IgD-negative memory B cell (primary cell): ENCODE measurements at regions not wholly inside any gene's neighbourhood (a gene's known extent, or its start where the extent isn't known, plus 50 kb on each side); places are given as distances from the start of the nearest gene placed in this dataset.
"Not testable (repeated sequence)": the region's sequence is repeated elsewhere in the genome, so short reads cannot be mapped to it uniquely, and the experiment has no call there.

ENCODE experiments used
- H3K27ac Mint-ChIP-seq, 3 donors: one replicate each; pipeline ENCODE4 v1.8.0; 2020 to 2022; ENCODE audit warnings: mild to moderate bottlenecking in 3 of 3, mixed read lengths in 3 of 3, moderate library complexity in 1 of 3
- H3K27me3 Mint-ChIP-seq: one replicate; pipeline ENCODE4 v1.8.0; 2021; ENCODE audit warnings: mixed read lengths
- H3K36me3 Mint-ChIP-seq: one replicate; pipeline ENCODE4 v1.8.0; 2020; ENCODE audit warnings: mild to moderate bottlenecking, mixed read lengths
- H3K4me1 Mint-ChIP-seq, 3 donors: one replicate each; pipeline ENCODE4 v1.8.0; 2020 to 2022; ENCODE audit warnings: mixed read lengths in 3 of 3, mild to moderate bottlenecking in 1 of 3
- H3K4me3 Mint-ChIP-seq, 4 donors: one replicate each; pipeline ENCODE4 v1.8.0; 2020 to 2022; ENCODE audit warnings: mild to moderate bottlenecking in 4 of 4, mixed read lengths in 4 of 4, moderate library complexity in 3 of 4
- H3K9me3 Mint-ChIP-seq, 3 donors: one replicate each; pipeline ENCODE4 v1.8.0; 2020 to 2021; ENCODE audit warnings: mixed read lengths in 3 of 3, mild to moderate bottlenecking in 1 of 3

- Mint-ChIP-seq H3K27ac (no peak overlapping the region), H3K4me3 (no peak overlapping the region), H3K36me3 (no peaks in the 10 kb centered on the region), H3K4me1 (no peaks in the 10 kb centered on the region), H3K9me3 (peaks cover 2 to 23% (median 4%) of the 10 kb centered on the region in 3 donors), H3K27me3 (no peaks in the 10 kb centered on the region)
Measured at GRCh38 chr14:27243365-27243764, 645.5 kb upstream of the NOVA1 start.

- H3K36me3 Mint-ChIP-seq = no peaks in the 10 kb centered on the region
- H3K27ac Mint-ChIP-seq = no peak overlapping the region
Measured at GRCh38 chr14:27245947-27246346, 648.1 kb upstream of the NOVA1 start.

GRCh38 chr14:27253966-27254365 lies 656.1 kb upstream of the NOVA1 start:
- Mint-ChIP-seq H3K27me3 (no peaks in the 10 kb centered on the region), H3K4me3 (no peak overlapping the region), H3K36me3 (no peaks in the 10 kb centered on the region), H3K9me3 (peaks cover 2 to 15% (median 8%) of the 10 kb centered on the region in 3 donors), H3K27ac (no peak overlapping the region), H3K4me1 (no peaks in the 10 kb centered on the region)

More at GRCh38 chr14:27245947-27246346, 648.1 kb upstream of the NOVA1 start:
- Mint-ChIP-seq H3K4me1 (no peaks in the 10 kb centered on the region), H3K4me3 (no peak overlapping the region), H3K9me3 (peaks cover 4 to 20% (median 8%) of the 10 kb centered on the region in 3 donors), H3K27me3 (no peaks in the 10 kb centered on the region)

- no peaks in the 10 kb centered on the region for H3K4me1 Mint-ChIP-seq
- H3K27ac Mint-ChIP-seq = no peak overlapping the region
- no peaks in the 10 kb centered on the region for H3K36me3 Mint-ChIP-seq
- no peaks in the 10 kb centered on the region for H3K27me3 Mint-ChIP-seq
- no peak overlapping the region for H3K4me3 Mint-ChIP-seq
- H3K9me3 Mint-ChIP-seq = peaks cover 2 to 13% (median 2%) of the 10 kb centered on the region in 3 donors
Measured at GRCh38 chr14:27256805-27257204, 659.0 kb upstream of the NOVA1 start.

- no peak overlapping the region for H3K27ac Mint-ChIP-seq
- H3K27me3 Mint-ChIP-seq = no peaks in the 10 kb centered on the region
- H3K36me3 Mint-ChIP-seq = no peaks in the 10 kb centered on the region
- no peak overlapping the region for H3K4me3 Mint-ChIP-seq
- peaks cover 0 to 13% (median 5%) of the 10 kb centered on the region in 3 donors for H3K9me3 Mint-ChIP-seq
- no peaks in the 10 kb centered on the region for H3K4me1 Mint-ChIP-seq
Measured at GRCh38 chr14:27267876-27268275, 670.0 kb upstream of the NOVA1 start.

GRCh38 chr14:27270716-27271115 lies 672.9 kb upstream of the NOVA1 start:
- Mint-ChIP-seq H3K4me3 (no peak overlapping the region), H3K27ac (no peak overlapping the region), H3K9me3 (peaks cover 6 to 22% (median 13%) of the 10 kb centered on the region in 3 donors), H3K4me1 (no peaks in the 10 kb centered on the region), H3K36me3 (no peaks in the 10 kb centered on the region), H3K27me3 (no peaks in the 10 kb centered on the region)

- Mint-ChIP-seq H3K36me3 (no peaks in the 10 kb centered on the region), H3K9me3 (peaks cover 6 to 25% (median 17%) of the 10 kb centered on the region in 3 donors), H3K27ac (no peak overlapping the region), H3K4me3 (no peak overlapping the region), H3K27me3 (no peaks in the 10 kb centered on the region), H3K4me1 (no peaks in the 10 kb centered on the region)
Measured at GRCh38 chr14:27278341-27278740, 680.5 kb upstream of the NOVA1 start.

GRCh38 chr14:27305441-27305945 lies 707.7 kb upstream of the NOVA1 start:
- H3K4me1 Mint-ChIP-seq = no peaks in the 10 kb centered on the region
- H3K4me3 Mint-ChIP-seq = no peak overlapping the region
- no peaks in the 10 kb centered on the region for H3K27me3 Mint-ChIP-seq
- H3K36me3 Mint-ChIP-seq = peaks cover 2% of the 10 kb centered on the region
- H3K27ac Mint-ChIP-seq = no peak overlapping the region
- peaks cover 2 to 20% (median 9%) of the 10 kb centered on the region in 3 donors for H3K9me3 Mint-ChIP-seq

GRCh38 chr14:27312730-27313129 lies 714.9 kb upstream of the NOVA1 start:
- not testable (repeated sequence) for H3K4me3 Mint-ChIP-seq, H3K36me3 Mint-ChIP-seq, H3K27me3 Mint-ChIP-seq, H3K27ac Mint-ChIP-seq, H3K4me1 Mint-ChIP-seq
- H3K9me3 Mint-ChIP-seq = peaks cover 0 to 11% (median 5%) of the 10 kb centered on the region in 3 donors

GRCh38 chr14:27314231-27314630 lies 716.4 kb upstream of the NOVA1 start:
- H3K27ac Mint-ChIP-seq = no peak overlapping the region
- H3K27me3 Mint-ChIP-seq = no peaks in the 10 kb centered on the region
- H3K36me3 Mint-ChIP-seq = no peaks in the 10 kb centered on the region
- H3K9me3 Mint-ChIP-seq = peaks cover 3 to 6% (median 3%) of the 10 kb centered on the region in 3 donors
- no peaks in the 10 kb centered on the region for H3K4me1 Mint-ChIP-seq
- H3K4me3 Mint-ChIP-seq = no peak overlapping the region

GRCh38 chr14:27315477-27315876 lies 717.6 kb upstream of the NOVA1 start:
- H3K9me3 Mint-ChIP-seq = peaks cover 3 to 4% (median 3%) of the 10 kb centered on the region in 3 donors
- H3K36me3 Mint-ChIP-seq = no peaks in the 10 kb centered on the region
- H3K4me3 Mint-ChIP-seq = no peak overlapping the region
- H3K27me3 Mint-ChIP-seq = no peaks in the 10 kb centered on the region
- no peak overlapping the region for H3K27ac Mint-ChIP-seq
- no peaks in the 10 kb centered on the region for H3K4me1 Mint-ChIP-seq

- Mint-ChIP-seq H3K9me3 (peaks cover 3 to 4% (median 3%) of the 10 kb centered on the region in 3 donors), H3K27me3 (no peaks in the 10 kb centered on the region), H3K4me3 (no peak overlapping the region), H3K27ac (no peak overlapping the region), H3K4me1 (no peaks in the 10 kb centered on the region), H3K36me3 (no peaks in the 10 kb centered on the region)
Measured at GRCh38 chr14:27315947-27316346, 718.1 kb upstream of the NOVA1 start.

- Mint-ChIP-seq H3K27me3 (no peaks in the 10 kb centered on the region), H3K36me3 (peaks cover 2% of the 10 kb centered on the region), H3K4me3 (no peak overlapping the region), H3K4me1 (no peaks in the 10 kb centered on the region), H3K9me3 (peaks cover 2 to 4% (median 3%) of the 10 kb centered on the region in 3 donors), H3K27ac (no peak overlapping the region)
Measured at GRCh38 chr14:27318774-27319420, 721.1 kb upstream of the NOVA1 start.

GRCh38 chr14:27320261-27320660 lies 722.4 kb upstream of the NOVA1 start:
- H3K4me3 Mint-ChIP-seq = no peak overlapping the region
- H3K9me3 Mint-ChIP-seq = peaks cover 2 to 4% (median 3%) of the 10 kb centered on the region in 3 donors
- H3K4me1 Mint-ChIP-seq = no peaks in the 10 kb centered on the region
- no peaks in the 10 kb centered on the region for H3K27me3 Mint-ChIP-seq
- no peak overlapping the region for H3K27ac Mint-ChIP-seq
- peaks cover 2% of the 10 kb centered on the region for H3K36me3 Mint-ChIP-seq

- Mint-ChIP-seq H3K36me3 (peaks cover 2% of the 10 kb centered on the region), H3K27me3 (no peaks in the 10 kb centered on the region), H3K4me1 (no peaks in the 10 kb centered on the region), H3K9me3 (peaks cover 0 to 6% (median 5%) of the 10 kb centered on the region in 3 donors), H3K27ac (peak overlapping the region in 1 of 3 donors; percentile 33), H3K4me3 (no peak overlapping the region)
Measured at GRCh38 chr14:27327095-27327494, 729.3 kb upstream of the NOVA1 start.

- H3K36me3 Mint-ChIP-seq = no peaks in the 10 kb centered on the region
- H3K27ac Mint-ChIP-seq = no peak overlapping the region
- no peak overlapping the region for H3K4me3 Mint-ChIP-seq
- no peaks in the 10 kb centered on the region for H3K27me3 Mint-ChIP-seq
- no peaks in the 10 kb centered on the region for H3K4me1 Mint-ChIP-seq
- H3K9me3 Mint-ChIP-seq = peaks cover 3 to 19% (median 3%) of the 10 kb centered on the region in 3 donors
Measured at GRCh38 chr14:27338012-27338411, 740.2 kb upstream of the NOVA1 start.
